GM12878 (cell line): ENCODE measurements at regions not wholly inside any gene's neighbourhood (a gene's known extent, or its start where the extent isn't known, plus 50 kb on each side); places are given as distances from the start of the nearest gene placed in this dataset.

Source experiments
- ATAC-seq: fragments of 200-7000 bp; cut with Tn5 transposase; 3 replicates; pipeline ENCODE4 v1.9.1; 2020; ENCODE audit warnings: mild to moderate bottlenecking, moderate library complexity
- BruUV-seq: library from RNA; stranded (reverse); fragments of 400-500 nt; replicated peaks from 2 replicates; lab custom pipeline; 2021; lab: Mats Ljungman, UMichigan
- CTCF ChIA-PET: fragments of 300-600 bp; sonication (Branson Sonifier 250); formaldehyde crosslinking; extraction: SDS; loops from one replicate; lab custom pipeline; 2021; ENCODE audit warnings: inconsistent platforms; lab: Yijun Ruan, JAX
- POLR2A ChIA-PET: fragments of 350-600 bp; formaldehyde crosslinking; extraction: SDS; loops from one replicate; lab custom pipeline; 2021; ENCODE audit warnings: inconsistent platforms; lab: Charles Lee
- RAD21 ChIA-PET: fragments of 300-600 bp; sonication (Branson Sonifier 250); formaldehyde crosslinking; loops from one replicate; lab custom pipeline; 2023; ENCODE audit warnings: antibody characterized with exemption; ENCODE audit not compliant: unreplicated experiment; lab: Charles Lee
- SMC1A ChIA-PET: fragments of 300-600 bp; sonication (Branson Sonifier 250); formaldehyde crosslinking; loops from one replicate; lab custom pipeline; 2023; ENCODE audit not compliant: unreplicated experiment, uncharacterized antibody; lab: Charles Lee
- DNase-seq: peaks from one replicate; pipeline ENCODE4 v3.0.0-alpha.2; 2011; ENCODE audit warnings: low read depth, low spot score
- FAIRE-seq: peaks from 3 replicates; lab custom pipeline; 2011; peaks lifted over from hg19 to GRCh38; lab: Jason Lieb, UNC
- H2AFZ ChIP-seq: 2 replicates; pipeline ENCODE4 v1.6.0; 2011; ENCODE audit warnings: low read depth, low read length, control low read depth; ENCODE audit not compliant: control insufficient read depth
- H3K27ac ChIP-seq: 2 replicates; pipeline ENCODE4 v1.5.1; 2011; ENCODE audit warnings: control low read depth; ENCODE audit not compliant: control insufficient read depth, insufficient read depth
- H3K27me3 ChIP-seq, 2 experiments: replicated peaks in 1 of 2; 2 replicates each; pipeline versions ENCODE4 v1.6.0 to v1.6.1; 2011; ENCODE audit warnings: low read length in 1 of 2; ENCODE audit not compliant: control insufficient read depth in 2 of 2, insufficient read depth in 2 of 2
- H3K36me3 ChIP-seq, 2 experiments: 2 replicates each; pipeline ENCODE4 v1.5.1; 2011; ENCODE audit warnings: low read length in 1 of 2; ENCODE audit not compliant: control insufficient read depth in 2 of 2, insufficient read depth in 2 of 2
- H3K4me1 ChIP-seq: 2 replicates; pipeline ENCODE4 v1.6.1; 2011; ENCODE audit warnings: mild to moderate bottlenecking, low read length, moderate library complexity, mixed read lengths; ENCODE audit not compliant: control insufficient read depth, insufficient read depth
- H3K4me2 ChIP-seq: 2 replicates; pipeline ENCODE4 v1.6.0; 2011; ENCODE audit warnings: control low read depth; ENCODE audit not compliant: control insufficient read depth, insufficient read depth
- H3K4me3 ChIP-seq: fragments of 200-600 bp; sonication (generic); 2 replicates; pipeline ENCODE4 v1.5.1; 2016
- H3K79me2 ChIP-seq: 2 replicates; pipeline ENCODE4 v1.6.0; 2011; ENCODE audit warnings: low read length; ENCODE audit not compliant: control insufficient read depth, insufficient read depth
- H3K9ac ChIP-seq: 2 replicates; pipeline ENCODE4 v1.8.0; 2011; ENCODE audit warnings: low read length, control low read depth, mixed read lengths; ENCODE audit not compliant: control insufficient read depth, insufficient read depth
- H3K9me3 ChIP-seq: replicated peaks from 3 replicates; pipeline ENCODE4 v1.5.1; 2011; ENCODE audit warnings: mild to moderate bottlenecking, low read length; ENCODE audit not compliant: control insufficient read depth, insufficient read depth
- H4K20me1 ChIP-seq: 2 replicates; pipeline ENCODE4 v1.6.0; 2011; ENCODE audit not compliant: control insufficient read depth, insufficient read depth
- CUX1 ChIP-seq: IDR thresholded peaks from 2 replicates; pipeline ENCODE4 v1.6.1; 2012; ENCODE audit warnings: improper control_type of control experiment, low read depth, low read length; ENCODE audit not compliant: insufficient replicate concordance
- E2F4 ChIP-seq: IDR thresholded peaks from 2 replicates; pipeline ENCODE4 v1.6.1; 2012; ENCODE audit warnings: low read depth, low read length, improper control_type of control experiment
- RAD51 ChIP-seq: fragments of 450-650 bp; IDR thresholded peaks from 2 replicates; pipeline ENCODE4 v1.6.1; 2016; ENCODE audit warnings: moderate library complexity, mild to moderate bottlenecking, inconsistent platforms
- RELB ChIP-seq: fragments of 450-650 bp; IDR thresholded peaks from 2 replicates; pipeline ENCODE4 v1.6.1; 2017; ENCODE audit warnings: low read depth, mild to moderate bottlenecking, moderate library complexity
- in situ Hi-C: fragments of 300-500 bp; cut with MboI; formaldehyde crosslinking; loops from 9 replicates; pipeline ENCODE4 v1.14.3; 2018; ENCODE audit warnings: mixed read lengths
- intact Hi-C: fragments of 100-400 bp; cut with micrococcal nuclease; formaldehyde crosslinking; loops from one replicate; pipeline ENCODE4 v1.14.2; 2022; ENCODE audit not compliant: unreplicated experiment

GRCh38 chr4:166311169-166311568 lies 438.1 kb downstream of the TLL1 start (continued):
- TF ChIP-seq CUX1 = no peak
- TF ChIP-seq RELB = no peak
- TF ChIP-seq RAD51 = no peak

- H3K36me3 ChIP-seq = no peaks in the 10 kb centered on the region
- no TSS peak for BruUV-seq
- FAIRE-seq = no peak
- ChIA-PET POLR2A (no interaction called here), CTCF (interaction anchor here (1.3 kb wide), 1 partner anchor 11 kb away, joined by 3 read pairs; no protein-coding TSS in a partner anchor), SMC1A (interaction anchor here (1.4 kb wide), 1 partner anchor 8 kb away, joined by 3 read pairs; no protein-coding TSS in a partner anchor), RAD21 (no interaction called here)
- H3K9ac ChIP-seq = no peak overlapping the region
- ATAC-seq = no peak
- DNase-seq = no peak
- H4K20me1 ChIP-seq = no peaks in the 10 kb centered on the region
- H3K79me2 ChIP-seq = no peaks in the 10 kb centered on the region
- in situ Hi-C loops = no loop called here
- H3K4me3 ChIP-seq = no peak overlapping the region
- TF ChIP-seq E2F4 = no peak
- H2AFZ ChIP-seq = no peak overlapping the region
- no peaks in the 10 kb centered on the region for H3K27me3 ChIP-seq
- no peak overlapping the region for H3K4me2 ChIP-seq
- no peak overlapping the region for H3K27ac ChIP-seq
- H3K9me3 ChIP-seq = no peaks in the 10 kb centered on the region
- intact Hi-C loops = no loop called here
- H3K4me1 ChIP-seq = no peaks in the 10 kb centered on the region
Measured at GRCh38 chr4:166312166-166312565, 439.1 kb downstream of the TLL1 start.
